ENCODE measurements at regions not wholly inside any gene's neighbourhood (a gene's known extent, or its start where the extent isn't known, plus 50 kb on each side); places are given as distances from the start of the nearest gene placed in this dataset.

DNA sequence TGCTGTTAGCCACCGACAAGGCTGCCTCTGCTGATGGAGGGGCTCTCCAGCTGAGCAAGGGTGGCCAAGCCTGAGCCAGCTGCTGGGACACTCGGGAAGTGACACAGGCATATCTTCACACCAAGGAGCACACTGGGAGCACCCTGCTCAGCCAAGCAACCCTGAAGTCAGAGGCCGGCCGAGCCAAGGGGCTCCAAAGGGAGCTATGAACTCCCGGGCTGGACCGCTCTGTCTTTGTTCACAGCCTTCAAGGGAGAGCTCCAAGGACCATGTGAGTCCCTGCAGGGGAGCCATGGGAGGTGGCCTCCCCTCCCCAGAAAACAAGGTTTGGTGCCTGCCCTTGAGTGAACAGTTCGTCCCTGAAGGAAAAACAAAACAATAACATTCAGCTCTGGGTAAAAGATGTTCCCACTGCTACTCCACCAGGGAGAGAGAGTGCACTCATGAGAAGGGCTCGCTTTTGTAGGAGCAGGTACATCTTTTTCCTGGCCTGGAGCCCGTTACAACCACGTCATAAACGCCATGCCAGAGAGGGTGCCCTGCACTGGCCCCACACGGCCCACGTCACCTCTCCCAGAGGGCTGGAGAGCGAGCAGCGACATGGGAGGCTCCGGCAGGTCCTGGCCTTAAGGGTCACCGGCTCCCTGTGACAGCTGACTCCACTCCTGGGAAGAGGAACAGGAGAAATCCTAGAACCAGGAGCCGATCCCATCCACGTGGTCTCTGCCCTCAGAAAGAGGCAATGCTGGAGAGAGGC, 56.3 kb upstream of the SLC25A33 start:
- TF ChIP-seq, protein P1, sequence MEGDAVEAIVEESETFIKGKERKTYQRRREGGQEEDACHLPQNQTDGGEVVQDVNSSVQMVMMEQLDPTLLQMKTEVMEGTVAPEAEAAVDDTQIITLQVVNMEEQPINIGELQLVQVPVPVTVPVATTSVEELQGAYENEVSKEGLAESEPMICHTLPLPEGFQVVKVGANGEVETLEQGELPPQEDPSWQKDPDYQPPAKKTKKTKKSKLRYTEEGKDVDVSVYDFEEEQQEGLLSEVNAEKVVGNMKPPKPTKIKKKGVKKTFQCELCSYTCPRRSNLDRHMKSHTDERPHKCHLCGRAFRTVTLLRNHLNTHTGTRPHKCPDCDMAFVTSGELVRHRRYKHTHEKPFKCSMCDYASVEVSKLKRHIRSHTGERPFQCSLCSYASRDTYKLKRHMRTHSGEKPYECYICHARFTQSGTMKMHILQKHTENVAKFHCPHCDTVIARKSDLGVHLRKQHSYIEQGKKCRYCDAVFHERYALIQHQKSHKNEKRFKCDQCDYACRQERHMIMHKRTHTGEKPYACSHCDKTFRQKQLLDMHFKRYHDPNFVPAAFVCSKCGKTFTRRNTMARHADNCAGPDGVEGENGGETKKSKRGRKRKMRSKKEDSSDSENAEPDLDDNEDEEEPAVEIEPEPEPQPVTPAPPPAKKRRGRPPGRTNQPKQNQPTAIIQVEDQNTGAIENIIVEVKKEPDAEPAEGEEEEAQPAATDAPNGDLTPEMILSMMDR (IDR thresholded peaks at IDR 0.05; ENCODE audit: low read depth, low read length): no peak
- no peak for TF ChIP-seq EZH2phosphoT487 (IDR thresholded peaks at IDR 0.05; ENCODE audit: low read depth)
- H3K4me3 ChIP-seq (ENCODE audit: low read length): no peak overlapping the region
- H2AFZ ChIP-seq (ENCODE audit: low read depth, low read length): no peak overlapping the region
- no peaks in the 10 kb centered on the region for H4K20me1 ChIP-seq (ENCODE audit: insufficient read depth, low read length)
- no peaks in the 10 kb centered on the region for H3K36me3 ChIP-seq (replicated peaks; ENCODE audit: low read depth, low read length)
- H3K9ac ChIP-seq (ENCODE audit: low read length): no peak overlapping the region
- H3K27me3 ChIP-seq (ENCODE audit: low read depth, low read length): peaks cover 6% of the 10 kb centered on the region; the same call in 1 of the 2 replicates
- no peaks in the 10 kb centered on the region for H3K9me3 ChIP-seq (ENCODE audit: insufficient read depth, low read length)
- no peaks in the 10 kb centered on the region for H3K79me2 ChIP-seq (ENCODE audit: low read length)
- no peak overlapping the region for H3K4me2 ChIP-seq (ENCODE audit: low read length)
- H3K27ac ChIP-seq (ENCODE audit: low read length): no peak overlapping the region
- H3K4me1 ChIP-seq (ENCODE audit: low read length): no peaks in the 10 kb centered on the region

DNA sequence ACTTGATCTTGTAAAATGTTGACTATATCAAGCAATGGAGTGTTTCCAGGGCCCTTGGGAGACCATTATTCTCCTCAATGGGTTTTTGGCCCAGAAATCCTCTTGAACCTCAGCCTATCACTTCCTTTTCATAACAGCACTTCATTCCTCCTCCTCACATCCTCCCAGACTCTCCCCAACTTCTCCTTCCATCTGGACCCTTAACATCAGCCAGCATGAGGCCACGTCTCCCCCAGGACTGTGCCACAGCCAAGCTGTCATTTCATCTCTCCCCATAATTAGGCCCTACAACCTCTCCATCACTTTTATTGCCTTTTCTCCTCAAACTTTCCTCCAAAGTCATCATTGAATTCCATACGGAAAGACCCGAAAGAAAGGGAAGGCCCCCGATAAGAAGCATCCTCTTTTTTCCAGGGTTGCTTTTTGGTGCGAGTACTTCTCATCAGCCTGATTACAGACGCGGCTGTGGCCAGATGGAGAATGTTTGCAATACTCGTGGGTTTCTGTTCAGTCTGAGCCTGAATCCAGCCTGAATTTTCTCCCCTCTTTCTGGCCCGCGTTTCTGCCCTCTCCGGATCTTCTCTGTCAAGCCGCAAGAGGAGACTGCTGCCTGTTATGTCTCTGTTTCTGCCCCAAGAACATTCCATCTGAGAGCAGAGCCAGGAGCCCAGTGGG, 52.7 kb upstream of the SLC25A33 start:
- no peak overlapping the region for H2AFZ ChIP-seq (ENCODE audit: low read depth, low read length)
- H3K4me2 ChIP-seq (ENCODE audit: low read length): no peak overlapping the region
- TF ChIP-seq EZH2phosphoT487 (IDR thresholded peaks at IDR 0.05; ENCODE audit: low read depth): no peak
- TF ChIP-seq, protein P1 (IDR thresholded peaks at IDR 0.05; ENCODE audit: low read depth, low read length): no peak
- H3K36me3 ChIP-seq (replicated peaks; ENCODE audit: low read depth, low read length): no peaks in the 10 kb centered on the region
- H3K27ac ChIP-seq (ENCODE audit: low read length): no peak overlapping the region
- peaks cover 5% of the 10 kb centered on the region; the same call in 1 of the 2 replicates for H3K4me1 ChIP-seq (ENCODE audit: low read length)
- H3K27me3 ChIP-seq (ENCODE audit: low read depth, low read length): peaks cover 6% of the 10 kb centered on the region; the same call in 1 of the 2 replicates
- H4K20me1 ChIP-seq (ENCODE audit: insufficient read depth, low read length): no peaks in the 10 kb centered on the region
- no peaks in the 10 kb centered on the region for H3K79me2 ChIP-seq (ENCODE audit: low read length)
- no peaks in the 10 kb centered on the region for H3K9me3 ChIP-seq (ENCODE audit: insufficient read depth, low read length)
- no peak overlapping the region for H3K9ac ChIP-seq (ENCODE audit: low read length)
- H3K4me3 ChIP-seq (ENCODE audit: low read length): no peak overlapping the region
